ENCODE measurements at regions not wholly inside any gene's neighbourhood (a gene's known extent, or its start where the extent isn't known, plus 50 kb on each side); places are given as distances from the start of the nearest gene placed in this dataset.

GRCh38 chr3:154496540-154496939, 66.5 kb upstream of the GPR149 start:
- TF ChIP-seq CTCF (conservative IDR thresholded peaks at IDR 0.05) (no peak), EZH2 (IDR thresholded peaks at IDR 0.05; ENCODE audit: low read depth) (no peak)

Data from PC-9 (cell line).